Lung (tissue), 11 donors: ENCODE measurements at regions not wholly inside any gene's neighbourhood (a gene's known extent, or its start where the extent isn't known, plus 50 kb on each side); places are given as distances from the start of the nearest gene placed in this dataset.

ENCODE experiments used
- ATAC-seq: fragments of 200-7000 bp; cut with Tn5 transposase; one replicate; pipeline ENCODE4 v1.9.1; 2020; ENCODE audit warnings: moderate number of reproducible peaks; ENCODE audit not compliant: insufficient read depth, low FRiP score
- DNase-seq, 3 donors: peaks; one replicate each; pipeline ENCODE4 v3.0.0-alpha.2; 2013 to 2017
- H3K27ac ChIP-seq, 2 donors: one replicate each; pipeline ENCODE4 v1.5.1; 2013; ENCODE audit warnings: mild to moderate bottlenecking in 2 of 2, moderate library complexity in 2 of 2, control low read depth in 1 of 2, inconsistent platforms in 1 of 2, low read depth in 1 of 2, low read length in 1 of 2
- H3K27me3 ChIP-seq, 3 donors: one replicate each; pipeline ENCODE4 v1.5.1; 2013; ENCODE audit warnings: low read length in 2 of 3; ENCODE audit not compliant: control insufficient read depth in 3 of 3, insufficient read depth in 3 of 3
- H3K36me3 ChIP-seq, 4 donors: one replicate each; pipeline ENCODE4 v1.5.1; 2013; ENCODE audit warnings: low read length in 4 of 4, mild to moderate bottlenecking in 1 of 4, moderate library complexity in 1 of 4; ENCODE audit not compliant: control insufficient read depth in 4 of 4, insufficient read depth in 4 of 4
- H3K4me1 ChIP-seq, 5 donors: one replicate each; pipeline ENCODE4 v1.5.1; 2013; ENCODE audit warnings: low read length in 5 of 5, mild to moderate bottlenecking in 2 of 5, moderate library complexity in 1 of 5; ENCODE audit not compliant: control insufficient read depth in 5 of 5, insufficient read depth in 5 of 5
- H3K4me3 ChIP-seq: one replicate; pipeline ENCODE4 v1.5.1; 2013; ENCODE audit warnings: mild to moderate bottlenecking, control low read depth, moderate library complexity
- H3K9ac ChIP-seq, 2 donors: one replicate each; pipeline ENCODE4 v1.5.1; 2013; ENCODE audit warnings: low read length in 2 of 2, control low read depth in 1 of 2; ENCODE audit not compliant: insufficient read depth in 1 of 2
- H3K9me3 ChIP-seq, 4 donors: one replicate each; pipeline ENCODE4 v1.5.1; 2013; ENCODE audit warnings: low read length in 3 of 4, mild to moderate bottlenecking in 1 of 4, moderate library complexity in 1 of 4; ENCODE audit not compliant: control insufficient read depth in 4 of 4, insufficient read depth in 3 of 4
- WGBS, 2 donors: extraction: QIAGEN DNeasy Blood & Tissue Kit; methylation state at CpG; one replicate each; pipeline ENCODE4 v1.1.7; 2013; 5-methylcytosine and 5-hydroxymethylcytosine counted together
- TF ChIP-seq, protein P1 (sequence below): IDR thresholded peaks from 2 replicates; pipeline ENCODE4 v1.5.1; 2012; ENCODE audit warnings: mild to moderate bottlenecking; ENCODE audit errors: control extremely low read depth, extremely low read depth
- donor health status: control.
- donor health status: control.
- donor health status: Bipolar disorder and iron deficiency.
- donor health status: healthy.
- donor health status: DM: yes; HTN: yes; CAD: no.

DNA sequence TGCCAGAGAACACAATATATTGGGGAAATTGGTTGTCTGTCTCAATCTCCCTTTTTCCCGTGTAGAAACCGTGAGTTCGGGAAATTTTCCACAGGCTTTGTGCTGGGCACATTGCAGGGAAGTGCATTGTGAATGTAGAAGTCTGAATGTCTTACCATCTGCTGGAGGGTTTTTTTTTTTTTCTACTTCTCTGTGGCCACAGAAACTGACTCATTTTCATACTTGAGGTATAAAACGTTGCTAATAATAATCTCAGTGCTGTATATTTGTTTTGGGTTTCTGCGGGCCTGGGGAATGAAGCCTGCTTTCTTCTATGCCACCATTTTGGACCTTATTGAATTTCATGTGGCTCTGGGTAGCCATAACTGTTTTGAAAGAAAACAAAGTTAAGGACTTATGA is 1001.2 kb downstream of the STIM2 start:
- Histone ChIP-seq H3K4me1 (no peaks in the 10 kb centered on the region), H3K4me3 (no peak overlapping the region), H3K9ac (no peak overlapping the region), H3K36me3 (no peaks in the 10 kb centered on the region), H3K27ac (no peak overlapping the region), H3K27me3 (no peaks in the 10 kb centered on the region), H3K9me3 (no peaks in the 10 kb centered on the region)
- WGBS, 2 donors: 80% methylated on average over 5 of the region's 5 CpGs
- ATAC-seq (no peak), DNase-seq (no peak)
- TF ChIP-seq, protein P1, sequence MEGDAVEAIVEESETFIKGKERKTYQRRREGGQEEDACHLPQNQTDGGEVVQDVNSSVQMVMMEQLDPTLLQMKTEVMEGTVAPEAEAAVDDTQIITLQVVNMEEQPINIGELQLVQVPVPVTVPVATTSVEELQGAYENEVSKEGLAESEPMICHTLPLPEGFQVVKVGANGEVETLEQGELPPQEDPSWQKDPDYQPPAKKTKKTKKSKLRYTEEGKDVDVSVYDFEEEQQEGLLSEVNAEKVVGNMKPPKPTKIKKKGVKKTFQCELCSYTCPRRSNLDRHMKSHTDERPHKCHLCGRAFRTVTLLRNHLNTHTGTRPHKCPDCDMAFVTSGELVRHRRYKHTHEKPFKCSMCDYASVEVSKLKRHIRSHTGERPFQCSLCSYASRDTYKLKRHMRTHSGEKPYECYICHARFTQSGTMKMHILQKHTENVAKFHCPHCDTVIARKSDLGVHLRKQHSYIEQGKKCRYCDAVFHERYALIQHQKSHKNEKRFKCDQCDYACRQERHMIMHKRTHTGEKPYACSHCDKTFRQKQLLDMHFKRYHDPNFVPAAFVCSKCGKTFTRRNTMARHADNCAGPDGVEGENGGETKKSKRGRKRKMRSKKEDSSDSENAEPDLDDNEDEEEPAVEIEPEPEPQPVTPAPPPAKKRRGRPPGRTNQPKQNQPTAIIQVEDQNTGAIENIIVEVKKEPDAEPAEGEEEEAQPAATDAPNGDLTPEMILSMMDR: no peak

DNA sequence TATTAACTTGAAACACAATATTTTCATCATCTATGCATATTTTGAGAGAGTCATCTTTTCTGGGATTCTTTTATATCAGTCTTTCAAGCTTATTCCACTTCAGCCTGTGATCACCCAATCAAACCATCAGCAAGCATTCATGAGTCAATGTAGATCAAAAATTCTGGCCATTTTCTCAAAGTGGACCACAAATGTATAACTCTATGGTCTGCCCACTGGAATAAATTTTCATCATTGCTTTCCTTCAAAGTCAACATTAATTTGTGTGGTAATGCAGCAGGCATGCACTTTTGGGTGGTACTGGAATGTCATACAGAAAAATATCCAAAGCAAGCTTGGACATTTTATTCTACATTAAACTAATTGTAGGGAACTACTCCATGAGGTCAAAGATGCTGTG is 1013.0 kb downstream of the STIM2 start:
- no peak overlapping the region for H3K27ac ChIP-seq
- ATAC-seq (no peak), DNase-seq (no peak)
- TF ChIP-seq, protein P1: no peak
- H3K9me3 ChIP-seq: no peaks in the 10 kb centered on the region
- no peak overlapping the region for H3K9ac ChIP-seq
- no peak overlapping the region for H3K4me3 ChIP-seq
- H3K36me3 ChIP-seq: no peaks in the 10 kb centered on the region
- no peaks in the 10 kb centered on the region for H3K27me3 ChIP-seq
- H3K4me1 ChIP-seq: no peaks in the 10 kb centered on the region

DNA sequence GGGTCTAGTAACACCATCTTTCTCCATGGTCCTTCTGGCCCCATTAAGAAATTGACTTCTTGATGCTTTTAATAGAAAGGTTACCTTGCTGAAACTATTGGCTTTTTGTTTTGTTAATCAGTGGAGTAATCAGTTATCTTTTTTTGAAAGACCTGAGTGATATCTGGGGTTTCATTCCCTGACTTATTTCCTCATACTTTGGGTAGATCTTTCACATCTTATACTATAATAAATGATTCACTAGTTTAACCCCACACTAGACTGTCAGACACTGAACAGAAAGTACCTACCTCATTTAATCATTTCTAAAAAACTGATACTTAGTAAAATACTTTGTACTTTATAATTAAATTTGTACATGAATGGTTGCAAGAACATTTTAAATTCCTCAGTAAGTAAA is 1021.1 kb downstream of the STIM2 start:
- ATAC-seq: no peak
- TF ChIP-seq, protein P1: no peak

DNA sequence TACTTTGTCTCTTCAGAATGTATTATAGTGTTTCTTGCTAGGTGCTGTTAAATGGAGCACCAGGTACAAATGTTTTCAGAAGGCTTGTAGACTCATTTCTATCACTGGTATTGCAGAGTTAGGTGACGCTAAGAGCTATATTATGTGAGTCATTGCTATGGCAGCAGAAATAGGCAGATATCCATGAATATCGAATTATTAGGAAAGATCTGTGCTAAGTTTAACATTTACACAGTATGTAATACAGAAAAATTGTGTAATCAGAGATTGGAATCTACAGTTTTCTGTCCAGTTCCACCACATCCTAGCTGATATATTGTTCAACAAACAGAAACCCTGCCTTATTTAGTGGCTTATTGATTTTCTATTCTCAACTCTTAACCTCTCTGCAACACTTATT is 1025.5 kb downstream of the STIM2 start:
- H3K9me3 ChIP-seq: peaks cover 0 to 3% (median 0%) of the 10 kb centered on the region in 4 donors
- no peaks in the 10 kb centered on the region for H3K27me3 ChIP-seq
- no peak overlapping the region for H3K27ac ChIP-seq
- no peak for ATAC-seq
- WGBS, 2 donors: 71 to 82% methylated on average over 2 of the region's 2 CpGs
- H3K9ac ChIP-seq: no peak overlapping the region
- no peaks in the 10 kb centered on the region for H3K36me3 ChIP-seq
- no peaks in the 10 kb centered on the region for H3K4me1 ChIP-seq
- no peak overlapping the region for H3K4me3 ChIP-seq
- TF ChIP-seq, protein P1: no peak
- DNase-seq: no peak

More for the DNA sequence above, 1021.1 kb downstream of the STIM2 start:
- H3K36me3 ChIP-seq: no peaks in the 10 kb centered on the region
- DNase-seq: no peak
- H3K9me3 ChIP-seq: peaks cover 0 to 3% (median 0%) of the 10 kb centered on the region in 4 donors
- no peaks in the 10 kb centered on the region for H3K27me3 ChIP-seq
- H3K9ac ChIP-seq: no peak overlapping the region
- H3K4me3 ChIP-seq: no peak overlapping the region
- H3K27ac ChIP-seq: no peak overlapping the region
- H3K4me1 ChIP-seq: no peaks in the 10 kb centered on the region
